ENCODE measurements at regions not wholly inside any gene's neighbourhood (a gene's known extent, or its start where the extent isn't known, plus 50 kb on each side); places are given as distances from the start of the nearest gene placed in this dataset.
"Not testable (repeated sequence)": the region's sequence is repeated elsewhere in the genome, so short reads cannot be mapped to it uniquely, and the experiment has no call there.

GRCh38 chr13:47892374-47892773 lies 108.7 kb downstream of the SUCLA2 start:
- no peak overlapping the region for H3K27ac ChIP-seq
- TF ChIP-seq CTCF (conservative IDR thresholded peaks at IDR 0.05), result no peak

- TF ChIP-seq CTCF (conservative IDR thresholded peaks at IDR 0.05), result no peak
- H3K27ac ChIP-seq, result no peak overlapping the region
Measured at GRCh38 chr13:47890146-47890814, 110.8 kb downstream of the SUCLA2 start.

GRCh38 chr13:47886314-47886713 lies 114.8 kb downstream of the SUCLA2 start:
- no peak overlapping the region for H3K27ac ChIP-seq
- TF ChIP-seq CTCF (conservative IDR thresholded peaks at IDR 0.05), result no peak

- H3K27ac ChIP-seq, result no peak overlapping the region
- no peak for TF ChIP-seq CTCF (conservative IDR thresholded peaks at IDR 0.05)
Measured at GRCh38 chr13:47875201-47875600, 125.9 kb downstream of the SUCLA2 start.

GRCh38 chr13:47873987-47874386 lies 127.1 kb downstream of the SUCLA2 start:
- not testable (repeated sequence) for H3K27ac ChIP-seq

- not testable (repeated sequence) for H3K27ac ChIP-seq
Measured at GRCh38 chr13:47873319-47873718, 127.8 kb downstream of the SUCLA2 start.

GRCh38 chr13:47869776-47870175 lies 131.3 kb downstream of the SUCLA2 start:
- TF ChIP-seq CTCF (conservative IDR thresholded peaks at IDR 0.05), result no peak
- H3K27ac ChIP-seq, result no peak overlapping the region

- no peak for TF ChIP-seq CTCF (conservative IDR thresholded peaks at IDR 0.05)
Measured at GRCh38 chr13:47865883-47866282, 135.2 kb downstream of the SUCLA2 start.

GRCh38 chr13:47862841-47863240 lies 138.2 kb downstream of the SUCLA2 start:
- TF ChIP-seq CTCF (conservative IDR thresholded peaks at IDR 0.05), result no peak
- no peak overlapping the region for H3K27ac ChIP-seq

More at GRCh38 chr13:47865883-47866282, 135.2 kb downstream of the SUCLA2 start:
- H3K27ac ChIP-seq, result no peak overlapping the region
